ENCODE measurements at regions not wholly inside any gene's neighbourhood (a gene's known extent, or its start where the extent isn't known, plus 50 kb on each side); places are given as distances from the start of the nearest gene placed in this dataset.

- Histone ChIP-seq H3K27ac (no peak overlapping the region), H3K27me3 (no peaks in the 10 kb centered on the region), H3K4me1 (no peaks in the 10 kb centered on the region), H3K9me3 (no peaks in the 10 kb centered on the region), H3K36me3 (no peaks in the 10 kb centered on the region), H3K4me3 (no peak overlapping the region)
- TF ChIP-seq EP300 (IDR thresholded peaks at IDR 0.05) (no peak), POLR2AphosphoS5 (IDR thresholded peaks at IDR 0.05) (no peak), POLR2A (IDR thresholded peaks at IDR 0.05) (no peak)
- TF ChIP-seq, protein P1, sequence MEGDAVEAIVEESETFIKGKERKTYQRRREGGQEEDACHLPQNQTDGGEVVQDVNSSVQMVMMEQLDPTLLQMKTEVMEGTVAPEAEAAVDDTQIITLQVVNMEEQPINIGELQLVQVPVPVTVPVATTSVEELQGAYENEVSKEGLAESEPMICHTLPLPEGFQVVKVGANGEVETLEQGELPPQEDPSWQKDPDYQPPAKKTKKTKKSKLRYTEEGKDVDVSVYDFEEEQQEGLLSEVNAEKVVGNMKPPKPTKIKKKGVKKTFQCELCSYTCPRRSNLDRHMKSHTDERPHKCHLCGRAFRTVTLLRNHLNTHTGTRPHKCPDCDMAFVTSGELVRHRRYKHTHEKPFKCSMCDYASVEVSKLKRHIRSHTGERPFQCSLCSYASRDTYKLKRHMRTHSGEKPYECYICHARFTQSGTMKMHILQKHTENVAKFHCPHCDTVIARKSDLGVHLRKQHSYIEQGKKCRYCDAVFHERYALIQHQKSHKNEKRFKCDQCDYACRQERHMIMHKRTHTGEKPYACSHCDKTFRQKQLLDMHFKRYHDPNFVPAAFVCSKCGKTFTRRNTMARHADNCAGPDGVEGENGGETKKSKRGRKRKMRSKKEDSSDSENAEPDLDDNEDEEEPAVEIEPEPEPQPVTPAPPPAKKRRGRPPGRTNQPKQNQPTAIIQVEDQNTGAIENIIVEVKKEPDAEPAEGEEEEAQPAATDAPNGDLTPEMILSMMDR (IDR thresholded peaks at IDR 0.05), result no peak
- intact Hi-C loops (cut with DNase I; ENCODE audit: low total_unique reads), result no loop called here
- DNase-seq, result no peak
- 61 to 84% (median 78%) methylated on average over 2 of the region's 2 CpGs for WGBS, 5 donors
These were observed 187.3 kb downstream of the ANAPC10 start for GRCh38 chr4:144910723-144911122.

All from stomach (tissue), 8 donors.